SU-DHL-6 (cell line): ENCODE measurements at regions not wholly inside any gene's neighbourhood (a gene's known extent, or its start where the extent isn't known, plus 50 kb on each side); places are given as distances from the start of the nearest gene placed in this dataset.

Experiments used
- EZH2phosphoT487 ChIP-seq: fragments of 200-600 bp; sonication (generic), shearing (Covaris generic); conservative IDR thresholded peaks from 2 replicates; pipeline ENCODE4 v1.6.1; 2018; ENCODE audit warnings: mild to moderate bottlenecking, antibody characterized with exemption, low read length, moderate library complexity, mixed read lengths
- TF ChIP-seq, protein P1 (sequence below): fragments of 200-600 bp; sonication (generic); IDR thresholded peaks from one replicate; pipeline ENCODE4 v1.5.1; 2017; ENCODE audit warnings: antibody characterized with exemption, mild to moderate bottlenecking, low read length, moderate library complexity; ENCODE audit not compliant: insufficient read depth, poor library complexity, severe bottlenecking

DNA sequence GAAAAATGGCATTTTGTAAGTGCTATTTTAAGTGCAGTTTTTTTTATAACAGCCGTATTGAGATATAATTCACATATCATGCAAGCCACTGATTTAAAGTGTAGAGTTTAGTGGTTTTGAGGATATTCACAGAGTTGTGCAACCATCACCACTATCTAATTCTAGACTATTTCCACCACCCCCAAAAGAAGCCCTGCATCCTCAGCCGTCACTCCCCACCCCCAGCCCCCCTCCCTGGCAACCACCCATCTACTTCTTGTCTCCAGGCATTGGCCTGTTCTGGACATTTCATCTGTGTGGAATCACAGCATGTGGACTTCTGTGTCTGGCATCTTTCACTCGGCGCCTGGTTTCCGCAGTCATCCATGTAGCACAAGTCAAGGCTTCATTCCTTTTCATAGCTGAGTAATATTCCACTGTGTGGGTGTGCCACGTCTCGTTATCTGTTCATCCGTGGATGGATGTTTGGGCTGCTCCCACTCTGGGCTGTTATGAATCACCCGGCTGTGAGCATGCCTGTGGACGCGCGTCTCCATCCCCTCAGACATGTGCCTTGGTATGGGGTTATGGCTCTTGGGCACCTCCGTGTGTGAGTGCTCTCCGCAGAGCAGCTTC lies 138.4 kb upstream of the CIBAR2 start:
- TF ChIP-seq, protein P1, sequence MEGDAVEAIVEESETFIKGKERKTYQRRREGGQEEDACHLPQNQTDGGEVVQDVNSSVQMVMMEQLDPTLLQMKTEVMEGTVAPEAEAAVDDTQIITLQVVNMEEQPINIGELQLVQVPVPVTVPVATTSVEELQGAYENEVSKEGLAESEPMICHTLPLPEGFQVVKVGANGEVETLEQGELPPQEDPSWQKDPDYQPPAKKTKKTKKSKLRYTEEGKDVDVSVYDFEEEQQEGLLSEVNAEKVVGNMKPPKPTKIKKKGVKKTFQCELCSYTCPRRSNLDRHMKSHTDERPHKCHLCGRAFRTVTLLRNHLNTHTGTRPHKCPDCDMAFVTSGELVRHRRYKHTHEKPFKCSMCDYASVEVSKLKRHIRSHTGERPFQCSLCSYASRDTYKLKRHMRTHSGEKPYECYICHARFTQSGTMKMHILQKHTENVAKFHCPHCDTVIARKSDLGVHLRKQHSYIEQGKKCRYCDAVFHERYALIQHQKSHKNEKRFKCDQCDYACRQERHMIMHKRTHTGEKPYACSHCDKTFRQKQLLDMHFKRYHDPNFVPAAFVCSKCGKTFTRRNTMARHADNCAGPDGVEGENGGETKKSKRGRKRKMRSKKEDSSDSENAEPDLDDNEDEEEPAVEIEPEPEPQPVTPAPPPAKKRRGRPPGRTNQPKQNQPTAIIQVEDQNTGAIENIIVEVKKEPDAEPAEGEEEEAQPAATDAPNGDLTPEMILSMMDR = no peak
- no peak for TF ChIP-seq EZH2phosphoT487
